ENCODE measurements at regions not wholly inside any gene's neighbourhood (a gene's known extent, or its start where the extent isn't known, plus 50 kb on each side); places are given as distances from the start of the nearest gene placed in this dataset.

DNA sequence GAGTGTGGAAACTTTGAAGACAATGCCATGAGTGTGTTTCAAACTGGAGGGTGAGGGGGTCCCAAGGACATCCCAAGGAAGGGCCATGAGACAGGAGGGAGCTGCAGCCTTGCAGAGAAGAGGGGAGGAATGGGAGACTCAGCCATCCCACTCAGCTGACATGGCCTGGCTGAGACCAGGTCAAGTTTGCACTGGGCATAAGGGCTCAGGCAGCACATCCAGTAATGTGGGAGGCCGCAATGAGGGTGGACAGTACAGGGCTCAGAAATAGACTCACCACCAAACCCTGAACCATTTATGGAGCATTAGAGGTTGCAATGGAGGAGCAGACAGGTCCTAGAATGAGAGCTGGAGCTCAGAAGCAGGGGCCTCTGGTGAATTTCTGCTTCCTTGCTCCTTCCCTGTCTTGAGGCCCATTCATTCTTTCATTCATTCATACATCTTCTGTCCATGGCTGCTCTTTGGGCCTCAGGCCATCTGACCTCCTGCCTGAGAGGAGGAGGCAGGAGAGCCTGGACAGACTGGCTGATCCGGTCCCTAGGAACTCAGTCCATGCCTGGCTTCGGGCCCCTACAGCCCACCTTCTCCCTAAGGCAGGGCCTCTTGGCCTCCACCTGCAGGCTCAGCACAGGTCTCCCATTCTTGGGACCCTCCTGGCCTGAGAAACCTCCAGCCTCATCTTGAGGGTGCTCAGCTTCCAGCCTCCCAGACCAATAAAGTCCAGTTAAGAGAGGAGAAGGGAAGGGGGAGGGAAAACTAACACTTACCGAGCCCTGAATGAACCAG lies 70.5 kb upstream of the CDH5 start:
- TF ChIP-seq CTCF (IDR thresholded peaks at IDR 0.05; ENCODE audit: low read depth, low read length, missing control alignments): no peak

DNA sequence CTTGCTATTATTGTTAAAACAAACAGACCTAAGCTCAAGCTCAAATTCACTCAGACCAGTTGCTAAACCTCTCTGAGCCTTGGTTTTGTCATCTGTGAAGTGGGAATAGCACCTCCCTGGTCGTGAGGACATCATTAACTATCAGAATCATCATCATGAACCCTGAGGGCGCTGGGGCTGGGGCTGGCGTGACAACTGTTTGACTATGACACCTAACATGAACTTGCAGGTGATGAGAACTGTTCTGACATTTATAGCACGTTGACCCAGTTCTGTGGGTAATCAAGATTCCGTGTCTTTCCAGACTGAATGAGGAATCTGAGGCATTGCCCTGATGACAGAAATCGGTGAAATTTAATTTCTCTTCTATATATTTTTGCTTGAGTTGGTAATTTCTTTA lies 71.3 kb upstream of the CDH5 start:
- no peak overlapping the region for H3K4me3 ChIP-seq (ENCODE audit: low read depth, low read length)
- no peak for TF ChIP-seq CTCF (IDR thresholded peaks at IDR 0.05; ENCODE audit: low read depth, low read length, missing control alignments)
- no peak for DNase-seq (ENCODE audit: low read depth)
- in situ Hi-C loops (cut with HindIII; ENCODE audit: low sequenced_read_pairs): no loop called here

More for the DNA sequence above, 70.5 kb upstream of the CDH5 start:
- no peak for DNase-seq (ENCODE audit: low read depth)
- H3K4me3 ChIP-seq (ENCODE audit: low read depth, low read length): no peak overlapping the region
- in situ Hi-C loops (cut with HindIII; ENCODE audit: low sequenced_read_pairs): no loop called here

DNA sequence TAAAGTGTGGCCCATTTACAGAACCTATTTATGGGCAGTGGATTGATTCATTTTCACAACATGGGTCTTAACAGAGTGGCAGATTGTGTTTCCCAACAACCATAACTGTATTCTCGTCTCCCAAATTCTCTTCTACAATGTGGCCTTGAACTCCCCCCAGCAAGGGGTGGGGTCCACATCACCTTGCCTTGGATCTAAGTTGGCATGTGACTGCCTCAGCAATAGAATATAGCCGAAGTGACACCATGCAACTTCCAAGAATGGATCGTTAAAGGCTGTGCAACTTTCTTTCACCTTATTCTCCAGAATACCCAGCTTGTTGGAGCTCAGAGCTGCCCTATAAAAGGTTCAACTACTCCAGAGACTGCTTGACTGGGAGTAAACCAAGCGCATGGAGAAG lies 72.0 kb upstream of the CDH5 start:
- in situ Hi-C loops (cut with HindIII; ENCODE audit: low sequenced_read_pairs): no loop called here
- no peak overlapping the region for H3K4me3 ChIP-seq (ENCODE audit: low read depth, low read length)

GRCh38 chr16:66293932-66294331 lies 72.6 kb upstream of the CDH5 start:
- no peak overlapping the region for H3K4me3 ChIP-seq (ENCODE audit: low read depth, low read length)
- in situ Hi-C loops (cut with HindIII; ENCODE audit: low sequenced_read_pairs): no loop called here
- no peak for TF ChIP-seq CTCF (IDR thresholded peaks at IDR 0.05; ENCODE audit: low read depth, low read length, missing control alignments)
- no peak for DNase-seq (ENCODE audit: low read depth)

More for the DNA sequence above, 72.0 kb upstream of the CDH5 start:
- no peak for TF ChIP-seq CTCF (IDR thresholded peaks at IDR 0.05; ENCODE audit: low read depth, low read length, missing control alignments)
- DNase-seq (ENCODE audit: low read depth): no peak

- no peak overlapping the region for H3K4me3 ChIP-seq (ENCODE audit: low read depth, low read length)
- no peak for DNase-seq (ENCODE audit: low read depth)
- in situ Hi-C loops (cut with HindIII; ENCODE audit: low sequenced_read_pairs): no loop called here
- no peak for TF ChIP-seq CTCF (IDR thresholded peaks at IDR 0.05; ENCODE audit: low read depth, low read length, missing control alignments)
Observed at GRCh38 chr16:66293207-66293735, 73.2 kb upstream of the CDH5 start.

DNA sequence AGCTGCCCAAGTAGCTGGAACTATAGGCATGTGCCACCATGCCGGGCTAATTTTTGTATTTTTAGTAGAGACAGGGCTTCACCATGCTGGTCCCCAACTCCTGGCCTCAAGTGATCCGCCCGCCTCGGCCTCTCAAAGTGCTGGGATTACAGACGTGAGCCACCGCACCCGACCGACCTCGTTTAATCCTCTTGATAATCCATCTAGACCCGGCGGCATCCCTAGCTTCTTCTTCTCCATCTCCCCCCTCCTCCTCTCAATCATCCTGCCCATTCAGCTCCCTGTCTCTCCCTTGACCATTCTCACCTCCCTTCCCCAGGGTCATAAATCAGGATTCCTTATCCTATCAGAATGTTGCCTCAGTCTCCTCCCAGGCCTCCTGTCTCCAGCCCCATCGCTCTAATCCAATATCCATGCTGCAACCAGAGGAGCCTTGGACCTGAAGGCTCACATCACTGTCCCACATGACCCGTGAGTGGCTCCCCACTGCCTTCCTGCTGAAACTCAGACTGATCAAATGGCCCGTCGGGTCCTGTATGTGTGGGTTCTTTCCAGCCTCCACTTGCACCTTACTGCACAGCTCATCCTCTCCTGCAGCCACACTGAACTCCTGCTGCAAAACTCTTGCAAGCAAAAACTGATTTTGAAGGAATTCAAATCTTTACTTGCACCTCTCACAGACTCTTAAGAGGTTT lies 74.1 kb upstream of the CDH5 start:
- in situ Hi-C loops (cut with HindIII; ENCODE audit: low sequenced_read_pairs): no loop called here
- no peak for TF ChIP-seq CTCF (IDR thresholded peaks at IDR 0.05; ENCODE audit: low read depth, low read length, missing control alignments)
- no peak for DNase-seq (ENCODE audit: low read depth)
- no peak overlapping the region for H3K4me3 ChIP-seq (ENCODE audit: low read depth, low read length)

All from astrocyte of the cerebellum (primary cell).